Thymus (tissue), 11 donors: ENCODE measurements at regions not wholly inside any gene's neighbourhood (a gene's known extent, or its start where the extent isn't known, plus 50 kb on each side); places are given as distances from the start of the nearest gene placed in this dataset.

Experiments used
- DNase-seq, 9 donors: peaks; one replicate each; pipeline ENCODE4 v3.0.0-alpha.2; 2013; ENCODE audit warnings: low spot score in 9 of 9, low read depth in 6 of 9, missing footprints in 1 of 9
- H3K27ac ChIP-seq, 2 donors: one replicate each; pipeline ENCODE4 v1.5.1; 2013; ENCODE audit warnings: control low read depth in 1 of 2, low read depth in 1 of 2, low read length in 1 of 2, mild to moderate bottlenecking in 1 of 2, moderate library complexity in 1 of 2
- H3K27me3 ChIP-seq, 2 donors: one replicate each; pipeline ENCODE4 v1.5.1; 2013; ENCODE audit warnings: low read length in 1 of 2; ENCODE audit not compliant: control insufficient read depth in 2 of 2, insufficient read depth in 1 of 2
- H3K36me3 ChIP-seq, 2 donors: one replicate each; pipeline ENCODE4 v1.5.1; 2013; ENCODE audit warnings: low read length in 1 of 2, mild to moderate bottlenecking in 1 of 2, moderate library complexity in 1 of 2; ENCODE audit not compliant: control insufficient read depth in 2 of 2, insufficient read depth in 2 of 2
- H3K4me1 ChIP-seq, 2 donors: one replicate each; pipeline ENCODE4 v1.5.1; 2013; ENCODE audit warnings: low read length in 2 of 2; ENCODE audit not compliant: control insufficient read depth in 2 of 2, insufficient read depth in 2 of 2
- H3K4me3 ChIP-seq, 2 donors: one replicate each; pipeline ENCODE4 v1.5.1; 2013; ENCODE audit warnings: low read length in 2 of 2, control low read depth in 1 of 2, mild to moderate bottlenecking in 1 of 2
- H3K9me3 ChIP-seq, 2 donors: one replicate each; pipeline ENCODE4 v1.5.1; 2013; ENCODE audit warnings: low read length in 1 of 2, mild to moderate bottlenecking in 1 of 2; ENCODE audit not compliant: control insufficient read depth in 2 of 2, insufficient read depth in 1 of 2
- WGBS: extraction: QIAGEN DNeasy Blood & Tissue Kit; methylation state at CpG from one replicate; pipeline ENCODE4 v1.1.7; 2013; 5-methylcytosine and 5-hydroxymethylcytosine counted together
- donor health status: healthy.

DNA sequence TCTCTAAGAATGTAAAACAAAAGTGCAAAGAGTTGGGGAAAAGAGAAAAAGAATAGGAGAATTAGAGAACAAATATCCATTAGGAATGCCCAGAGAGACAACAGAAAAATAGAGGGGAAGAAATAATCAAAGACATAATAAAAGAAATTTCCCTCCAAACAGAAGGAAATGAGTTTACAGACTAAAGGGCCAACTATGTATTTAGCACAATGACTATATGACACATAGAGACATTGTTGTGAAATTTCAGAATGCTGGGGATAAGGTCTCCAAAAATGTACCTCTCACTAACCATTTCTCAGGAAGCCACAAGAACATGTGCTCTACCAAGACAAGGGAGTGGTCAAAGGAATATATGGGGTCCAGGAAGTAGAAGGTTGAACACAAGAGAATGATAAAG, 121.0 kb upstream of the ACSL4 start:
- no peaks in the 10 kb centered on the region for H3K4me1 ChIP-seq
- no peak overlapping the region for H3K27ac ChIP-seq
- H3K27me3 ChIP-seq, result no peaks in the 10 kb centered on the region
- H3K4me3 ChIP-seq, result no peak overlapping the region
- no peaks in the 10 kb centered on the region for H3K9me3 ChIP-seq
- DNase-seq, result no peak
- H3K36me3 ChIP-seq, result no peaks in the 10 kb centered on the region

DNA sequence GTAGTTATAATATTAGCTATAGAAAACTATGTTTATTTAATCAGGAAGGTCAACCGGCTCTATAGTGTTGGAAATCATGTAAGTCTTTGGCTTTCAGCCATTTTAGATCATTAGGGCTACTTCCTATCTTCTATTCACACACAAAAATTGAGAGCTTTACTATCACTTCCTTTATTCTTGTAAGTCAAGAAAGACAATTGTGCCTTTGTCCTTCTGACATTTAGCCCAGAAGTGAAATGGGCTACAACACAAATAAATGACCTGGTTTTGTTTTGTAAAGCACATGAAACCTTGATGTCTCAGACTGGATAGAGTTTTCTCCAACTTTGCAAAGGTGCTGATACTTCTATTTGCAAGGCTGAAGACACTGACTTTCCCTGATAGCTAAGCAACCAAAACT, 122.4 kb upstream of the ACSL4 start:
- DNase-seq, result no peak
- Histone ChIP-seq H3K36me3 (no peaks in the 10 kb centered on the region), H3K4me1 (no peaks in the 10 kb centered on the region), H3K4me3 (no peak overlapping the region), H3K9me3 (no peaks in the 10 kb centered on the region), H3K27me3 (no peaks in the 10 kb centered on the region), H3K27ac (no peak overlapping the region)
- 44% methylated on average over 1 of the region's 1 CpG for WGBS

DNA sequence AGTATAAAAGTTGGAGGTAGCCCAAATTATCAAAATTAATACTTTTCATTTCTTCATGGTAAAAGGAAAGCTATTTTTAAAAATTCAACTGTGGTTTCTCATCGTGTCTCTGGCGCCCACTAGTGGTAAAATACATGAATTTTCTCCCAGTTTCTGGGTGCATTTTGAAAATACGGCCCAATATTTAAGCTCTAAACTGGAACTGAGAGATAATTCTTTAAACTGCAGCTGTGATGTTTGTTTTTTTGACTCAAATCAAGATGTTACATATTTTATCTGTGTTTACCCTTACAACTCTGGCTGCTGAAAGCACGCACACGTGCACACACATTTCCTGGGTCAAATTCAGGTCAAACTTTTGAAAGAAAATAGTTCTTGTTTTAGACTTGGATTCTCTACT, 123.9 kb upstream of the ACSL4 start:
- DNase-seq, result peak in 5 of 9 donors; percentile 4 to 48 (median 14)
- WGBS, result 24% methylated on average over 5 of the region's 5 CpGs
- H3K27me3 ChIP-seq, result no peaks in the 10 kb centered on the region
- no peaks in the 10 kb centered on the region for H3K9me3 ChIP-seq
- H3K36me3 ChIP-seq, result no peaks in the 10 kb centered on the region
- H3K4me3 ChIP-seq, result no peak overlapping the region
- H3K4me1 ChIP-seq, result no peaks in the 10 kb centered on the region
- H3K27ac ChIP-seq, result no peak overlapping the region

DNA sequence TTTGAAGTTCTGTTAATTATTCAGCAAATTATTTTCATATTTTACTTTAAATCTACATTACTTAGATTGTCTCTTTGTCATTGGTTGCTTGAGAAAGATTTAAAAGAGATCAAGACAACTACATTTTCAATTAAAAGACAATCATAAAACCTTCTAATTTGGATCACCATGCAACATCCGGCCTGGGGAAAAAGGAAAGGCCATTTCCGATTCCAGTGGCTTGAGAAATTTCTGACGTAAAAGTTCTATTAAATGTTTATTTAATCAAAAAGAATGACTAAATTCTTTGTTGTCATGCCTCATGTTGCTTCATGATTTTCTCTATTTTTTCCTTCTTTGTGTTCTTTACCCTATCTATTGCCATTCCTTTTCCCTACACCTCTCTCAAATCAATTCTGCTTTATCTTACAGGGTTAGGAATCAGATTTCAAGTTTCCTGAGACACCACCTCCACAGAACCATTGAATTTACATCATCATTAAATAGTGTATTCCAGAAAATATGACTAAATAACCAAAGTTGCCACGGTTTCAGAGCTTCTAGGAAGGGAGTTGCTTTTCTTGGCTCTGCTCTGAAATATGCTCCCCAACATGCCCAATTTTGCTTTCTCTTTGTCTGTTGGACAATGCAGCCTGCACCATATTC, 124.6 kb upstream of the ACSL4 start:
- H3K36me3 ChIP-seq, result no peaks in the 10 kb centered on the region
- no peak overlapping the region for H3K27ac ChIP-seq
- no peak for DNase-seq
- WGBS, result 96% methylated on average over 4 of the region's 4 CpGs
- H3K27me3 ChIP-seq, result no peaks in the 10 kb centered on the region
- H3K9me3 ChIP-seq, result no peaks in the 10 kb centered on the region
- no peaks in the 10 kb centered on the region for H3K4me1 ChIP-seq
- no peak overlapping the region for H3K4me3 ChIP-seq

DNA sequence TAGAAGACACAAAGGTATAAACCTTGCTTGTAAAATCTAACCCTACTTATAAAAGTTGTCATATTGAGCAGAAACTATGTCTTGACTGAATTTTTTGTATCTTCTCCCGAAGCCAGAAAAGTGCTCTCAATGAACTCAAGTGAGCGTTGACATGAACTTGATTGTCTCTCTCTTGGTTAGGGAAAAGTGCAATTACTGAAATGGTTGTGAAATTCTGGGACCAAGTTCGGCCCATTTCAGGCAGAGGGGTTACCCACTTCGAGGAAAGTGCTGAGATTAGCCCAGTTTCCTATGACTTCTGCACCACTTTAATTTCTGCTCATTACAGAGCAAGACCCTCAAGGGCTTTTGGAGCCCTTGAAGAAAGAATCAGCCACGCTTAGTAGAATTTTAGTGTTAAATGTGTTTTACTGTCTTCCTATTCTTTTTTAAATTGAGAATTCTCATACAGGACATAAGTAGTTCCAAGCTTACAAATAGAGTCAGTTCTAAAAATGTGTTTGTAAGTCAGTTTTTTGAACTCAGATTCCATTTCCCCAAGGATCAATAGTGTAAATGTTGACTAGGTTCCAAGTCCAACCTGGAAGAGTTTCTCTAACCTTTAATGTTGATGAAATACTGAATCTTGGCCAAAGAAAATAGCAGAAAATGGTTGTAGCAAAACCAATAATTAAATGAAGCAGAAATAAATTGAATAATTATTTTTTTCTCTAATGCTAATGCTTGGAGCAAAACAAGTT, 125.7 kb upstream of the ACSL4 start:
- H3K4me3 ChIP-seq, result no peak overlapping the region
- no peak overlapping the region for H3K27ac ChIP-seq
- no peaks in the 10 kb centered on the region for H3K36me3 ChIP-seq
- no peaks in the 10 kb centered on the region for H3K9me3 ChIP-seq
- 96% methylated on average over 5 of the region's 5 CpGs for WGBS
- H3K27me3 ChIP-seq, result no peaks in the 10 kb centered on the region
- no peak for DNase-seq
- H3K4me1 ChIP-seq, result no peaks in the 10 kb centered on the region

DNA sequence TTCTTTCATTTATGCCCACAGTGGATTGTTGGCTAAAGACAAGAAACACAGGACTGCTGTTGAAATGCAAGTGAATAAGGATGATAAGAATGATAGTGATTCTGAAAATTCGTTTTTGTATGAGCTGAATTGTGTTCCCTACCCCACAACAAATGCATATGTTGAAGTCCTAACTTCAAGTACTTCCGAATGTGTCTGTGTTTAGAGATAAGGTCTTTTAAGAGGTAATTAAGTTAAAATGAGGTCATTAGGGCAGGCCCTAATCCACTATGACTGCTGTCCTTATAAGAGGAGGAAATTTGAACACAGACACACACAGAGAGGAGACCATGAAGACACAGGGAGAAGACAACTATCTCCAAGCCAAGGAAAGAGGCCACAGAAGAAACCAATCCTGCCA, 126.6 kb upstream of the ACSL4 start:
- Histone ChIP-seq H3K36me3 (no peaks in the 10 kb centered on the region), H3K27ac (no peak overlapping the region), H3K4me3 (no peak overlapping the region), H3K4me1 (no peaks in the 10 kb centered on the region), H3K27me3 (no peaks in the 10 kb centered on the region), H3K9me3 (no peaks in the 10 kb centered on the region)
- WGBS, result 91% methylated on average over 2 of the region's 2 CpGs
- DNase-seq, result no peak

DNA sequence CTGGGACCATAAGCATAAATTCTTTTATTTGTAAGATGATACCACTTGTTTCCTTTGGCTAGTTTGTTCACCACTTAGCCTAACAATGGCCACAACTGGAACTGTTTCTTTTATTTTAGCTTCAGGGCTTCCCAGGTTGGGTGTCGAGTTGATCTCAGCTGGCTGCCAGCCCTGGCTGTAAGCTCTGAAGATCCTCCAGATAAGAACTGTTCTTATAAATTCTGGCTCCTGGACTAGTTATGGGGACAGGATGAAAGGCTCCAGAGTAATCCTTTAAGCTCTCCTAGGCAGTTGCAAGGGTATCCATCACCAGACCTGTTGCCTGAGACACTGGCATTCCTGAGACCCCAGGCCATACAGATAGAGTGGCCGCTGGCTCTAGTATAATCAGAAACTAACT, 129.4 kb upstream of the ACSL4 start:
- no peak overlapping the region for H3K27ac ChIP-seq
- H3K4me3 ChIP-seq, result no peak overlapping the region
- DNase-seq, result no peak
- H3K36me3 ChIP-seq, result no peaks in the 10 kb centered on the region
- WGBS, result 87% methylated on average over 2 of the region's 2 CpGs
- no peaks in the 10 kb centered on the region for H3K9me3 ChIP-seq
- H3K4me1 ChIP-seq, result no peaks in the 10 kb centered on the region
- no peaks in the 10 kb centered on the region for H3K27me3 ChIP-seq

DNA sequence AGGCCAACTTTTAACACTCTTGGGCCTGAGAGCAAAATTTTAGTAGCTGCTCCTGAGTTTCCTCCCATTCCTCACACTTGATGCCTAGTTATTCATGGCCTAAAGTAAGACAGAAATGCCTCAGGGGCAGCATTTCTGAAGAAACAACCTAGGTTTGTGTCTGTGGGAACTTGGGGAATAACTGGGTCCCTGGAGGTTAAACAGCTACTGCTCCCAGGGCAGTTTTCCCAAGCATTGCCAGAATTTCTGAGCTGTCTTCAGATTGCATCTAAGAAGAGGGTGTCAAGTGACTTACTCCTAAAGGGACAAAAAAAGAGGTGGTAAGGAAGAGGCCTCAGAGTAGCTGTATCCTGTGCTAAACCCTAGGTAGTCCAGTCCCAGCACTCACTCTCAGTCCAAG, 130.8 kb upstream of the ACSL4 start:
- DNase-seq, result no peak
- H3K27me3 ChIP-seq, result no peaks in the 10 kb centered on the region

DNA sequence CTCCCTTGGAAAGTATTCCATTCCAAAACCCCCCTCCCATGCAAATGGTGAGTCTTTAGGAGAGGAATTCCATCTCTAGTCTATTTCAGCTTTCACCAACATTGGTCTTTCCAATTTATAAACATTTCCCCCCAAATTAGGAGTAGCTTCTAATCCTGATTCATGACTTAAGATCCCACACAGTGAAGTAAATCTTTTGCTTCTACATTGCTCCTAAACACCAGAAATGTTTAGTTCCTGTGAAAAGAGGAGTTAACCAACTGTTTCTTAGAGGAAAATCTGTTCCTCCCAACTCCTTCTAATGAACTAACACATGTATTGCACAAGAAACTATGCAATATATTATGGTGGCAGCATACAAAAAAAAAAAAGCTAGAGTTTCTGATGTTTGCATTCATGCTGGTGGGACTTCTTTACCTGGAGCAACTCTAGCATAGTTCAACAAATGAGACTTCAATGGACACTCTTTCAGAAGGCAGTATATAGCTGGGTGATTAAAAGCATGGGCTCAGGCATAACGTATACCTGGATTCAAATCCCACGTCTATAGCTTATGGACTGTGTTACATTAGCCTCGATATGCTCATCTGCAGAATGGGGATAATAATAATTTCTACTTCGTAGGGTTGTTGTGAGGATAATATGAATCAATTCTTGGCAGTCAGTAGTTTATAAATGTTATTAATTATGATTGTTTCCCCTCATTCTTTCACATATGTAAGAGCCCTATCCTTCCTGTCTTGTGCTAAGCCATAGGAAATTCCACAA, 131.6 kb upstream of the TMEM164 start:
- Histone ChIP-seq H3K36me3 (no peaks in the 10 kb centered on the region), H3K4me1 (no peaks in the 10 kb centered on the region)

More for the DNA sequence above, 130.8 kb upstream of the ACSL4 start:
- H3K27ac ChIP-seq, result no peak overlapping the region
- no peaks in the 10 kb centered on the region for H3K36me3 ChIP-seq
- no peak overlapping the region for H3K4me3 ChIP-seq
- H3K9me3 ChIP-seq, result no peaks in the 10 kb centered on the region
- H3K4me1 ChIP-seq, result no peaks in the 10 kb centered on the region

More for the DNA sequence above, 131.6 kb upstream of the TMEM164 start:
- DNase-seq, result no peak
- H3K27me3 ChIP-seq, result no peaks in the 10 kb centered on the region
- 96% methylated on average over 4 of the region's 4 CpGs for WGBS
- H3K4me3 ChIP-seq, result no peak overlapping the region
- H3K9me3 ChIP-seq, result no peaks in the 10 kb centered on the region
- no peak overlapping the region for H3K27ac ChIP-seq
